HG02610 (cell line): ENCODE measurements at regions not wholly inside any gene's neighbourhood (a gene's known extent, or its start where the extent isn't known, plus 50 kb on each side); places are given as distances from the start of the nearest gene placed in this dataset.
A peak's percentile ranks its signal among the peaks of the same experiment; 100 is the strongest.
"Not testable (repeated sequence)": the region's sequence is repeated elsewhere in the genome, so short reads cannot be mapped to it uniquely, and the experiment has no call there.

Experiments used
- ATAC-seq: cut with Tn5 transposase; IDR thresholded peaks from one replicate; pipeline ENCODE4 v1.9.1; 2021; ENCODE audit warnings: mild to moderate bottlenecking, moderate library complexity; ENCODE audit not compliant: unreplicated experiment

- no peak for ATAC-seq
Observed at GRCh38 chr9:7315746-7316145, 483.8 kb downstream of the DMAC1 start.

DNA sequence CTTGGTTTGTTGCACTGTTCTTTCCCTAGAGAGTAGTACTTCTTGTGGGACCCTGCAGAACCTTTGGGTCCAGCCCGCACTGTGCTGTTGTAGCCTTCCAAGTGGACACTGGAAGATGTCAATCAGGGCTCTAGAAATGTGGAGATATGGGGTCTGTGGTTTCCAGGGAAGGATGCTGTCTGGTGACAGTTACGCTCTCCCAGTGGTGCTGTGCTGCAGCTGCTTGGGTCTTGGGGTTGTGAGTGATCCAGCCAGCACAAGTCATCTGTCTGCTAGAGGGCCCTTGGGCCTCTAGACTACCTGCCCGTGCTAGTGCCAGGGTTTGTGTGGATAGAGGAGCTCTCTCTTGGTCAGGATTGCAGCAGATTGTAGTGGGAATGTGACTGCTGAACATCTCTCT, 484.5 kb downstream of the DMAC1 start:
- ATAC-seq: no peak

GRCh38 chr9:7313389-7313788, 486.2 kb downstream of the DMAC1 start:
- no peak for ATAC-seq

DNA sequence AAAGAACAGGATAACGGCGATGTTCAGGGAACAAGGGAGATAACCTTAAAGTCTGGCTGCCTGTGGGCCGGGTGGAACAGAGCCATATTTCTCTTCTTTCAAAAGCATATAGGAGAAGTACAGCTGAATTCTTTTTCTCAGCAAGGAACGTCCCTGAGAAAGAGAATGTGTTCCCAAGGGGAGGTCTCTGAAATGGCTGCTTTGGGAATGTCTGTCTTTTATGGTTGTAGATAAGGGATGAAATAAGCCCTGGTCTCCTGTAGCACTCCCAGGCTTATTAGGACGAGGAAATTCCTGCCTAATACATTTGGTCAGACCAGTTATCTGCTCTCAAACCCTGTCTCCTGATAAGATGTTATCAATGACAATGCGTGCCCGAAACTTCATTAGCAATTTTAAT, 490.5 kb downstream of the DMAC1 start:
- not testable (repeated sequence) for ATAC-seq

- no peak for ATAC-seq
Observed at GRCh38 chr9:7305677-7306076, 493.9 kb downstream of the DMAC1 start.

- no peak for ATAC-seq
Observed at GRCh38 chr9:7304627-7304995, 495.0 kb downstream of the DMAC1 start.

GRCh38 chr9:7303907-7304626, 495.5 kb downstream of the DMAC1 start:
- no peak for ATAC-seq

- peak; percentile 56 for ATAC-seq
Observed at GRCh38 chr9:7300484-7300883, 499.1 kb downstream of the DMAC1 start.

DNA sequence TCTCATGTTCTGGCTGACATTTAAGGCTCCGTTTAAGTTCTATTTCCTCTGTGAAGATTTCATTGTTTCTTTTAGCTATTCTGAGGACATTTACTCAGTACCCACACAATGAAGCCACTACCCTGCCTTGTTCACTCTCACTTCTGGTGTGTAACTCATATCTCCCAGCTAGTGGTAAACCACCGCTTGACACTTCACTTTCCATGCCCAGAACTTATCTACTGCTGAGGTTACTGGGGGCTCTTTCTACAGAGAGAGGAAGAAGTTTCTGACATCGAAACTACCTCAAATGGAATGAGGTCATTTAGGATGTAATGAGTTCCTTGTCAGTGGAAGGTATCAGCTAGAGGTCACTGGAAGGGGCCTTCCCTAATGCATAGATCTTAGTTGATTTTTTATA, 501.5 kb downstream of the DMAC1 start:
- peak; percentile 96 for ATAC-seq

GRCh38 chr9:7297521-7297920, 502.1 kb downstream of the DMAC1 start:
- no peak for ATAC-seq

DNA sequence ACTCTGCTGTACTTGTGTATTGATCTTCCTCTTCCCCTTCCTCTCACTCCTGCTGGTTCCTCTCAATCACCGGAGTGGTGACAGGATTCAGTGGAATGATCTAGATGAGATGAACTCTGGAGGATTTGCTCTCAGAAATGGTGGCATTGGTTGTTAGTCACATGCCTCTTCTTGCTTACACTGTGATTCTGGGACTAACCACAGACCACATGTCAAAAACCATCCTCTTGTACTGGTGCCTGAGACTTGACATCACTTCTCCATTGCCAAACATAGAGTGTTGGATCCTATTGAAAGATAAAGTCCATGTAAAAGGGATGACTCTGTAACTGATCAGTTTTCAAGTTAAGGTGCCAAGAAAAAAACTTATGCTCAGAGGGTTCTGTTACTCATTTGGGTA, 506.5 kb downstream of the DMAC1 start:
- peak; percentile 38 for ATAC-seq

DNA sequence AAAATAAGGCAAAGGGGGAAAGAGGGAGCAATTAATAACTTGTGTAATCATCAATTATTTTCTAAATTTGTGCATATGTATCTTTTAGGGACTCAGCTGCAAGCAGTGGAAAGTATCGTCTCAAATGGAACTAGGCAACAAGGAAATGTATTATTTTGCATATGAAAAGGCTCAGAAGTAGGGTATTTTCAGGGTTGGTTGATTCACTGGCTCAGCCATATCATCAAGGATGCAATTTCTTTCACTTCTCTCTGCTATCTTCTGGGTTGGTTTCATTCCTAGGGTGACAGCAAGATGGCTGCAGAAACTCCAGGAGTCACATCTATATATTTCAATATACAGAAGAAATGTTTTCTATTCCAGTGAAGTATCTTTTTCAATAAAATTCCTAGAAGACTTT, 509.8 kb downstream of the DMAC1 start:
- peak; percentile 75 for ATAC-seq

GRCh38 chr9:7287986-7288385, 511.6 kb downstream of the DMAC1 start:
- ATAC-seq: no peak

DNA sequence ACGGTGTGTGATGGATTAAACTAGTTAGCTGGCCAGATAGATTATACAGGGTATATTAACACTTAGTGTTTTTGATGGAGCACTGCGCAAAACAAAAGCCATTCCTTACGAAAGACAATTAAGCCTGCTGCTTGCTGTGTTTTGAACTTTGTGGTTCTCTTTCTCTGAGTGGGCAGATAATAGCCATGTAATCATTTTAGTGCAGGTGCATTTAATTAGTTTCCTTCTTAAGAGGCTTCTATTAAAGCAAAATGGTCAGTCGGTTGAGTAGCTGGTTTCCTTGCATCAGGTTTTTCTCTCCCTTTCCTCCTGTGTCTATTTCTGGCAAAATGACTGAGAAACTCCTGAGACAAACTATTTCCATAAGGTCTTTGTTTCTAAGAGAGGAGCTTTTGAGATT, 512.5 kb downstream of the DMAC1 start:
- ATAC-seq: no peak

GRCh38 chr9:7286101-7286500, 513.5 kb downstream of the DMAC1 start:
- ATAC-seq: no peak

DNA sequence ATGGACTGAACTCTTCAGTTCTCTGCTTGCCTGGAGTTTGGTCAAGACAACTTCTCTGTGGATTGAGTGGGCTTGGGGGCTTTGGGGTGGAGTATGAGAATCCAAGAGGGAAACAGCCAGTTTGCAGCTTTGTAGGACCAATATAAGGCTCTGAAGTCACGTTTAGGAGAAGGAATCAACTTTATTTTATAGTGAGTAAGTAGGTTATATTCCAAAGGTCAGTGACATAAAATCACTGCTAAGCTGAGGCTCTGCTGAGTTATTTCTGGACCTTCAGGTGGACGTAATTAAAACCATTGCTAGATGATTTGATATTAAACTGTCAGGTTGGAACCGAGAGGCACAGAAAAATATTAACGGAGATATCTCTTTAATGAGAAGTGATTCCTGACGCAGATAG, 514.4 kb downstream of the DMAC1 start:
- ATAC-seq: no peak

- ATAC-seq: no peak
Observed at GRCh38 chr9:7284517-7284916, 515.1 kb downstream of the DMAC1 start.

DNA sequence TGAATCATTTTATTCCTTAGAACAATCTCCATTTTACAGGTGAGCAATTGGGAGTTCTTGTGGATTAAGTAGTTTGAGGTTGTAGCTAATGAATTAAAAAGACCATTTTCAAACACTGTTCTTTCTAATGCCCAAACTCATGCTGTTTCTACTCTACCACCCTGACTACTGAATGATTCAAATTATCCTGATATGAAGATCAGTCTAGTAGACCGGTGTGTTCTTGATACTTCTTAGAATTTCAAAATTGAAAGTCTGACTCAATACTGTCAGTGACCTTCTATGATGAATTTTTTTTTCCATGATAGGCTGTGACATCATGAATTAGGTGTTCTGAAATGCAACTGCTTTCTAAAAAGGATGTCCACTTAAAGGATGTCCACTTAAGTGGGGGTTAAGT, 515.5 kb downstream of the DMAC1 start:
- ATAC-seq: no peak

GRCh38 chr9:7273575-7273974, 515.8 kb downstream of the KDM4C start:
- ATAC-seq: no peak

DNA sequence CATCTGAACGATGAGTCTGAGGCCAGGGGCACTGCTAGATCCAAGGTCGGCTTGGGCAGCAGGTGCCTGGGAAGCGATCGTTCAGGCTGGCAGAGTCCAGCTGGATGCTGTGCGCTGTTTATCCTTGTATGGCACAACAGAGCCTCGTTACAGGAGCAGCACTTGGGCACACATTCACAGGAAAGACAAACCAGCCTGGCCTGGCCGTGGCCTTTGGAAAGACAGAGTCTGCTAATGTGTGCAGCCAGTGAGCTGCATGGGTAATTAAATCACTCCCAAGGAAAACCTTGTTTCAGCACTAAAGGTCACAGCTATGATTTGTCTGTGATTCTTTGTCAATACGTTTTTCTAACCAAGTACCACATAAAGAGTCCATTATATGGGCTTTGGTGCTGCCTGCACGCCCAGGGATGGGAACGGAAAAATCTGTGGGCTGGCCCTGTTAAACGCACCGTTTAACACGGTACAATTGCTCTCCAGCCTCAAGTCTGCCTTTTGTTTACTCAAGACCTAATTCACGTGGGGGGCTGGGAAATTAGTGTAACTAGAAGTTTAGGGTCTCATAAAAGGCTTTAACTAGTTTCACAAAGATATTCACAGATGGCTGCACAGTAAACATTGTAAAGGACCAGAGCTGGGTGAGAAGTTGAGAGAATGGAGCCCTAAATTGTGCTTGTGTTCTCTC, 509.3 kb downstream of the KDM4C start:
- ATAC-seq: no peak

DNA sequence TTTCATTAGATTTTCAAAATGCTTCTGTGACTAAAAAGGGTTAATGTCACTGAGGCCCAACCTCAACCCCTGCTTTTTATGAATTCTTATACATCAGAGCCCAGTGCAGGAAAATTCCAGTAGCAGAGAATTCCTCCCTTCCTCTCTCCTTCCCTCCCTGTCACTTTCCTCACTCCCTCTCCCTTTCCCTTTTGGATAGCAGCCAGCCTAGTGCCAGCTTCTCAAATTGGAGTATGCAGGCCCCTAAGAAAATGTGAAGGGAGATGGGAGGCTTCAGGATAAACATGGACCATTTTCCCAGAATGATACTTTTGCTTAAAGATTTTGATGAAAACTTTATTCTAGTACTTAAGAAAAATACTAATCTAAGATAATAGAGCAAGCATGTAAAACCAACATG, 507.4 kb downstream of the KDM4C start:
- no peak for ATAC-seq

DNA sequence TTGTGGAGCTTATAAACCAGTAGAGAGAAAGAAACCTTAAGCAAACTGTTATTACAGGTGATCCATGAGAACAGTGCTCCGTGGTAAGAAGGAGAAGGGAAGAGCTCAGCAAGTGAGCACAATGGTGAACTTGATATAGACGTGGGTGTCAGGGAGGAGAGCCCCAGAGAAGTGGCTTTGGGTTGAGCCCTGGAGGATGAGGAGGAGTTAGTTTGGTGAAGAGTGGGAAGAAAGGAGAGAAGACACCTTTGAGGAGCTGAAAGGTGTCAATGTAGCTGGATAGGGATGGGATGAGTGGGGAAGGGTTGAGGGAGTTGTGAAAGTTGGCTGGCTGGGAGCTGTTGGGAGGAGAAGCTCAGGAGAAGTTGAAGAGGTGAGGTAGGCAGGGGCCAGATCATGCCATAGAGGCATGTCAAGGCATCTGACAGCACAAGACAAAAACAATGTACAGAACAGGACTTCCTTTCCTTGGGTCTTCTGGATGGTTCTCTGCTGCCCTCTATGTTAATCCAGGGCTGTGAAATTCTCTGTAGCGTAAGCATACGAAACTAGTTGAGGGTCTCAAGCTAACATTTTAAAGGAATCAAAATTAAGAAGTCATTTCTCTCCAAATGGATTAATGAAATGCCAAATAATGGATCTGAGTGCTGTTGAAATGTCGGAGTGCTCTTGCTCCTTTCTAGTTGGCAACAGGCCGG, 501.9 kb downstream of the KDM4C start:
- no peak for ATAC-seq
